HG03432 (cell line): ENCODE measurements at regions not wholly inside any gene's neighbourhood (a gene's known extent, or its start where the extent isn't known, plus 50 kb on each side); places are given as distances from the start of the nearest gene placed in this dataset.

Experiments
- ATAC-seq: cut with Tn5 transposase; IDR thresholded peaks from one replicate; pipeline ENCODE4 v1.9.1; 2021; ENCODE audit warnings: mild to moderate bottlenecking, moderate library complexity; ENCODE audit not compliant: unreplicated experiment

GRCh38 chr1:30488324-30488913 lies 235.0 kb downstream of the MATN1 start:
- no peak for ATAC-seq

GRCh38 chr1:30487042-30487441 lies 236.3 kb downstream of the MATN1 start:
- no peak for ATAC-seq

- ATAC-seq = no peak
Observed at GRCh38 chr1:30485072-30485471, 238.3 kb downstream of the MATN1 start.

GRCh38 chr1:30484668-30485067 lies 238.7 kb downstream of the MATN1 start:
- ATAC-seq = no peak

GRCh38 chr1:30479575-30479974 lies 243.8 kb downstream of the MATN1 start:
- ATAC-seq = no peak

GRCh38 chr1:30478799-30479563 lies 244.4 kb downstream of the MATN1 start:
- ATAC-seq = no peak

GRCh38 chr1:30478283-30478682 lies 245.1 kb downstream of the MATN1 start:
- no peak for ATAC-seq

GRCh38 chr1:30477588-30477987 lies 245.8 kb downstream of the MATN1 start:
- no peak for ATAC-seq

- no peak for ATAC-seq
Observed at GRCh38 chr1:30476911-30477459, 246.4 kb downstream of the MATN1 start.

GRCh38 chr1:30476476-30476875 lies 246.9 kb downstream of the MATN1 start:
- no peak for ATAC-seq

- ATAC-seq = no peak
Observed at GRCh38 chr1:30475966-30476365, 247.4 kb downstream of the MATN1 start.

- no peak for ATAC-seq
Observed at GRCh38 chr1:30475201-30475600, 248.2 kb downstream of the MATN1 start.

- ATAC-seq = no peak
Observed at GRCh38 chr1:30474818-30475200, 248.6 kb downstream of the MATN1 start.

- ATAC-seq = no peak
Observed at GRCh38 chr1:30473922-30474817, 249.2 kb downstream of the MATN1 start.

GRCh38 chr1:30472526-30472925 lies 250.9 kb downstream of the MATN1 start:
- ATAC-seq = no peak

GRCh38 chr1:30472009-30472408 lies 251.4 kb downstream of the MATN1 start:
- ATAC-seq = no peak

- no peak for ATAC-seq
Observed at GRCh38 chr1:30471307-30471706, 252.1 kb downstream of the MATN1 start.

GRCh38 chr1:30469426-30469825 lies 254.0 kb downstream of the MATN1 start:
- no peak for ATAC-seq

GRCh38 chr1:30467101-30467500 lies 256.3 kb downstream of the MATN1 start:
- ATAC-seq = no peak

- no peak for ATAC-seq
Observed at GRCh38 chr1:30466610-30467009, 256.8 kb downstream of the MATN1 start.

- ATAC-seq = no peak
Observed at GRCh38 chr1:30466026-30466425, 257.4 kb downstream of the MATN1 start.
